ENCODE measurements at regions not wholly inside any gene's neighbourhood (a gene's known extent, or its start where the extent isn't known, plus 50 kb on each side); places are given as distances from the start of the nearest gene placed in this dataset.

- DNase-seq: no peak
These were observed 158.9 kb upstream of the GPR26 start for GRCh38 chr10:123507298-123507697.

- DNase-seq: no peak
These were observed 156.8 kb upstream of the GPR26 start for GRCh38 chr10:123509338-123509737.

DNA sequence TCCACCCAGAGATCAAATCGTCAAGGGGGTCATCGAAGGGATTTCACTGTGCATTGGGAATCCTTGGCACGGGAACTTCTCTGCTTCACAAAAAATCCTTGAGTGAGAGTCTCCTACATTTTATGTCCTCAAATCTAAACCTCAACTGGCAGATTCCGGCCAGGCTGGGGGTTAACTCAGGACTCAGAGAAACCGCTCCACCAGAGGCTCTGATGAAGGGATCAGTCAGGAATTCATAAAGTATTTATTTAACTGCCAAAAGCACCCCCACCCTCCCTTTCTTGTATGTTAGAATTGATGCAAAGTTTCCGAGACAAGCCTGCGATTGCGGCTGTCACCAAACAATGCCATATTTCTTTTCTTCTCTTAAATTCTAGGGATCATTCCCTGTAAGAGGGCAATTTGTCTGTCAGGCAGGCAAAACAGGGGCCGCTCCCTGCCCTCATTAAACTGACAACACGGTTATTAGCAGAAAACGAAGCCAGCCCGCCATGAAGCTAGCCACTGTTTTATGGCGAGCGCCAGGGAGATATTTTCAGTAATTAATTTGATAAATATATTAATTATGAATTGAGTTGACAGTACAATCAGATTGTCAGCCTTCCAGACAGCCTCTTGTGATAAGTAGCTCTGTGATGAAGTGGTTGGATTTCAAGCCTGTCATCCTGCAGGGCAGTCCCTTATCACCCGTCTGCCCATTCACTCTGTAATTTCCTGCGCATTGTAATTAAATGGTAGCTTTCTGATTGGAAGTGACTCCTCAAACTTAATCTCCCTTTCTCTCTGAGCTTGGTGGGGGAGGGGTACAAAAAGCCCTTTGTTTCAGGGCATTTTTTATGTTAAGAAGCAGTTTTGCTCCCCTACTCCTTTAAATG, 153.0 kb upstream of the GPR26 start:
- no peak for DNase-seq

DNA sequence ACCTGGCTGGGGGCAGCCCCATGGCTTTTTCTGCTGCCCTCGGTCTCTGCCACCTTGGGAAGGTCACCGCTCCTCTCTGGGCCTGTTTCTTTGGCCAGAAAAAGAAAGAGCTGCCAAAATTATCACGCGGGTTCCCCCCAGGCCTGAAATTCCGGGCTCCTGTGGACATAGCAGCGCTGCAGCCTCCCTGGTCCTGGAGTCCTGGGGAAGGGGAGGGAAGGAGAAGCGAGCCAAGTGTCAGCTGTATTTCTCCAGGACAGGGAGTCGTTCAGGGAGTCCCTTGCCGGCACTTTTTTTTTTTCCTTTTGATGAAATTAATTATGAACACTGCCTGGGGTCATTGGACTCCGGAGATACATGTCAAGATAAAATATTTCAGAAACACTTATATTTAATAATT, 152.3 kb upstream of the GPR26 start:
- no peak for DNase-seq

GRCh38 chr10:123514996-123515395, 151.2 kb upstream of the GPR26 start:
- no peak for DNase-seq

- no peak for DNase-seq
These were observed 150.5 kb upstream of the GPR26 start for GRCh38 chr10:123515661-123516060.

GRCh38 chr10:123516291-123516690, 149.9 kb upstream of the GPR26 start:
- no peak for DNase-seq

- DNase-seq: no peak
These were observed 148.7 kb upstream of the GPR26 start for GRCh38 chr10:123517426-123517825.

DNA sequence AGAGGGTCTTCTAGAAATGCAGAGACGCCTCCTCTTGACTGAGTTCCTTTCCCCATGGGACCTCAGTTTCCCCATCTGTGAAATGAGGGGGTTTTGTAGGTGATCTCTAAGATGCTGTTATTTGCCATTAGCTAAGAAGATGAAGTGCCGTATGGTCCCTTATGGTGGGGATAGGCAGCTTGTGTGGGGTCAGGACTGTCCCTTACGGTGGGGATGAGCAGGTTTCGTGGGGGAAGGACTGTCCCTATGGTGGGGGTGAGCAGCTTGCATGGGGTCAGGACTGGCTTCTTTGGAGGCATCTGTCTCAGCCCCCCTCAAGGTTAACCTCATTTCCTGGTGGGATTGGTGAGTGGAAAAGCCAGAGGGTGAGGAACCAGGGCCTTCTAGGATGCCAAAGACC, 148.3 kb upstream of the GPR26 start:
- DNase-seq: no peak

DNA sequence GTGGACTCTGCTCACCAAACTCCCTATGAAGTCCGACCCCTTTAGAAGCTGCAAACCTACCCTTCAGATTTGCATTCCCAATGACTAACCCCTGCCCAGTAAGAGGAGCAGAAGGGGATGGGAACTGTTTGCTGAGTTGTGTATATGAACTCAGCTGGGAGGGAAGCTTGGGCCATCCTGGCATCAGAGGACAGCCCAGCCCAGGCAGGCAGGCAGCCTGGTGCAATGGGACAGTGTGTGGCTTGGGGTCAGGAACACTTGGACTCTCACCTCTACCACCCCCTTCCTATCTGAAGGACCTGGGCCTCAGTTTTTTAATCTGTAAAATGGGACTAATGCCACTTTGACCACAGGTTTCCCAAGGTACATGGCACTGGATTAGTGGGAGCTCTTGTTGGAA, 147.4 kb upstream of the GPR26 start:
- no peak for DNase-seq

DNA sequence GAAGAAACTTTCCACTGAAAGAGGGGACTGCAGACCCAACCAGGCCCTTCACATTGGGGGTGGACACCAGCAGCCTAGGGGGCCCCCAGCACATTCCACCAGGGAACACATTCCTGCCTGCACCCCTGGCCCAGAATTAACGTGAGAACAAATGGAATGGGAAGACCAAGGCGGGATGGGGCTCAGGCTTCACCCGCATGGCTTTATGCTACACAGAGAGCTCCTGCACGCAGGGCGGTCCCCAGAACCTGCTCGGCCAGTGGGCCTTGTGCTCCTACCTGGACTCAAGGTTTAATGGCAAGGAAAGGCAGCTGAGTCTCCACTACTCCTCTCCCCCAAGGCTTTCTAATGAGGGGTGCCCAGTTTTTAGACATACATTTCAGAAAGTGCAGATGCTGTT, 146.3 kb upstream of the GPR26 start:
- DNase-seq: no peak

GRCh38 chr10:123521076-123521475, 145.1 kb upstream of the GPR26 start:
- DNase-seq: no peak

GRCh38 chr10:123521556-123521955, 144.6 kb upstream of the GPR26 start:
- DNase-seq: no peak

DNA sequence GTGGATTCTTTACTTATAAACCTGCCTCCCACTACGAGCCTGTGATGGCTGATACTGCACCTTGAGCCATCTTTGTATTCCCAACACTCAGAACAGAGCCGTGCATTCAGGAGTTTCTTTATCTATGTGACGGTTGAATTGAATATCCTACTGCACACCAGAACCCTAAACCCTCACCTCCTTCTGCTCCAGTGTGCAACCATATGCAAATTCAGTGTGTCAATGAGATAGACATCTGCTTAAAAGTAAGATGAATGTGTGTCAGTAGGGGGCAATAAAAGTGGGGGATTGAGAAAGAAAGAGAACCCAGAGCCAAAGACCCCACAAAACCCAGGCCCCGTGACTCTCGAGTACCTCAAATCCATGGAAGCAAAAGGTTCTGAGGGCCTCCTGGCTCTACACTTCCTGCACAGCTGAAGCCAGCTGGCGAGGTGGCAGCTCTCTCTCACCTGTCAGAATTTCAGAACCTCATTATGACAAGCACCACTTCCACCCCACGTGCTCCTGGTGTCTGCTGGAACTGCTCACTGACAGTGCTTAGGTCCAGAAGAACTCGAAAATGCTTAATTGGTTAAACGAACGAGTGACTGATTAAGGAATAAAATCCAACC, 143.3 kb upstream of the GPR26 start:
- no peak for DNase-seq

- no peak for DNase-seq
These were observed 142.3 kb upstream of the GPR26 start for GRCh38 chr10:123523833-123524232.

- DNase-seq: no peak
These were observed 139.6 kb upstream of the GPR26 start for GRCh38 chr10:123526356-123527064.

GRCh38 chr10:123527151-123527550, 139.0 kb upstream of the GPR26 start:
- no peak for DNase-seq

DNA sequence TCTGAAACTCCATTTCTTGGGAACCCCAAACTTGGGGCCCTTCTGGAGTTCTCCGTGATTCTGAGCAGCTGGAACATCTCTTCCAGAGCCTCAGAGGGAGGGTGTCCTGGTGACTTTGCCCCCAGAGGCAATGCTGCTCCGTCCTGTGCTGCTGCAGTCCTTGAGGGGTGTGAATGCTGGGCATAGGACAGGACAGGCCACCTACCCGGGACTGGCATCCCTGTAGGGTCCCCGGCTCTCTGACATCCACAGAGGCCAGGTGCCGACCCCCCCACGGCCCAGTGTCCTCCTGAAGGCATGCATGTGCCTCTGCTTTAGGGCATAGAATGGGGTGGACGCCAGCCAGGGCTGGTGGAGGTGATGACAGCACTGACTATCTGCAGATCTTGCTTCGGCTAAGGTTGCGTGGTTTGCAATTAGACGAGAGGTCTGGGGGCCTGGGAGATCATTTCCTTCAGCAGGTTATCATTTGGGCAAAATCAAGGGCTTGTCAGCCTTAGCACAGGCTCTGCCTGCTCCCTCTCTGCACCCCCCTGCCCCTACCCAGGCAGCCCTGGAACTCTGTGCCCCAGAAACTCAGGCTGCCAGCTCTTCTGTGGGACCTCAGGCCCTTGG, 136.9 kb upstream of the GPR26 start:
- DNase-seq: no peak

GRCh38 chr10:123530166-123530870, 135.8 kb upstream of the GPR26 start:
- no peak for DNase-seq

GRCh38 chr10:123535386-123535785, 130.8 kb upstream of the GPR26 start:
- no peak for DNase-seq

GRCh38 chr10:123536176-123536845, 129.8 kb upstream of the GPR26 start:
- no peak for DNase-seq

All from NCI-H774 (cell line).